ENCODE measurements at regions not wholly inside any gene's neighbourhood (a gene's known extent, or its start where the extent isn't known, plus 50 kb on each side); places are given as distances from the start of the nearest gene placed in this dataset.

DNA sequence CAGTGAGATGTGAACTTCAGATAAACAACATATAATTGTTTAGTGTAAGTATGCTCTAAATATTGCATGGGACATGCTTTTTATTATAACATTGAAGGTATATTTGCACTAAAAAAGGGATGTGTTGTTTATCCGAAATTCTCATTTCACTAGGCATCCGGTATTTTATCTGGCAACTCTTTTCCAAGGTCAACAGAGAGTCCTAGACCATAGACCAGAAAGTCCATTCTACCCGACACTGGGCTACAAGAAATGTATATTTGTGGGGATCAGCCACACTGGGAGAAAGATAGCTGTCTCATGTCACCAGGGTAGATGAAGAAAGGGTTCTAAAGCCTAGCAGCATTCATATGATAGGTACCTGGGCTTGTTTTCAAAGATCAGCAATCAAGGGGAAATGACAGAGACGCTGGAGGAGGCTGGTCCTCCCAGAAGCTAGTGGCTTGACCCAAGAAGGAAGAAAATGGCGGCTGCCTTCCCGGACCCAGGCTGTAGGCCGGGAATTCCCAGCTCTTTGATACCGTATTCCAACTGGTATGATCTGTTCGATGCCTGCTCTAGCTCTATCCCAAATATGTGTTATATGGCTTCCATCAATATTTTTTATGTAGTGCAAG is 161.1 kb upstream of the IRF2BP2 start:
- Mint-ChIP-seq H3K4me3 (no peak overlapping the region), H3K27ac (peak overlapping the region; percentile 88), H3K36me3 (peaks cover 1% of the 10 kb centered on the region), H3K9me3 (peaks cover 3% of the 10 kb centered on the region), H3K27me3 (ENCODE audit: low read depth) (no peaks in the 10 kb centered on the region), H3K4me1 (peaks cover 49% of the 10 kb centered on the region)
- TF ChIP-seq CTCF (IDR thresholded peaks at IDR 0.05; ENCODE audit: unreplicated experiment) = no peak
- DNase-seq (ENCODE audit: low spot score in 2 of 2, unreplicated experiment in 2 of 2) = no peak

- H3K9me3 Mint-ChIP-seq = no peaks in the 10 kb centered on the region
- H3K27me3 Mint-ChIP-seq (ENCODE audit: low read depth) = no peaks in the 10 kb centered on the region
- no peak for DNase-seq (ENCODE audit: low spot score in 2 of 2, unreplicated experiment in 2 of 2)
- H3K27ac Mint-ChIP-seq = peak overlapping the region; percentile 77
- H3K4me3 Mint-ChIP-seq = peak overlapping the region; percentile 24
- H3K4me1 Mint-ChIP-seq = peaks cover 49% of the 10 kb centered on the region
- peaks cover 1% of the 10 kb centered on the region for H3K36me3 Mint-ChIP-seq
- no peak for TF ChIP-seq CTCF (IDR thresholded peaks at IDR 0.05; ENCODE audit: unreplicated experiment)
Observed at GRCh38 chr1:234769986-234770795, 160.2 kb upstream of the IRF2BP2 start.

- Mint-ChIP-seq H3K27me3 (ENCODE audit: low read depth) (no peaks in the 10 kb centered on the region), H3K27ac (peak overlapping the region; percentile 66), H3K4me3 (peak overlapping the region; percentile 24), H3K4me1 (peaks cover 49% of the 10 kb centered on the region), H3K9me3 (no peaks in the 10 kb centered on the region), H3K36me3 (peaks cover 1% of the 10 kb centered on the region)
- no peak for DNase-seq (ENCODE audit: low spot score in 2 of 2, unreplicated experiment in 2 of 2)
- no peak for TF ChIP-seq CTCF (IDR thresholded peaks at IDR 0.05; ENCODE audit: unreplicated experiment)
Observed at GRCh38 chr1:234769284-234769985, 159.5 kb upstream of the IRF2BP2 start.

DNA sequence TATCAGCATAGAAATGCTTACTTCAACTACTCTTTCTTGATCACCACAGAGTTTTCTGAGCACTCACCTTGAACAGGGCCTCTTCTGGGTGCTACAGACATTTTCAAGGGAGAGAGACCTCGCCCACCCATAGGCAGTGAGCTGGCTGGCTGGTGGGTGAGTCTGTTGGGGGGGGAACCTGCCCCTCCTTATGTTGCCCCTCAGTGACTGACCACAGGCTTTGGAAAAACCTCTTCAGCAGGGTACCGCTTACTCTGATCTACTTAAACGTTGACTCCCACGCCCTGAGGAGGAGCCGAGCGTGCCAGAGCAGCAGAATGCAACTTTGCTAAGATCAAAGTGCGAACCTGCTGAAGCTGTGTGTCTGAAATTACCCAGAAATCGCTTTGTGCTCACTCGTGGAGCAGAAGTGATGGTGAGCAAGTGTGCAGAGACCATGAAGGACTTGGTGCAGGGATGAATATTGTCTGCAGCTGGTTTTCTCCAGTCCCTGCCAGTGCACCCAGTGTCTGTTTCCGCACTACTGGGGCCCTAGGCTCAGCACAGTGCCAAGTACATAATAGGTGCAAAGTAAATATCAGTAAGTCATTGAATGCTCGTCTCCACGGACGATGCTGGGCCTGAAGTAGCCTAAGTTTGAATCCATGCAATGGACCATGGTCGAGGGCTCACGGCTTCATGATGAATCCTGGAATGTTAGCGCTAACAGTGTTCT is 158.7 kb upstream of the IRF2BP2 start:
- Mint-ChIP-seq H3K4me3 (no peak overlapping the region), H3K4me1 (peaks cover 49% of the 10 kb centered on the region), H3K9me3 (no peaks in the 10 kb centered on the region), H3K36me3 (peaks cover 1% of the 10 kb centered on the region), H3K27ac (peak overlapping the region; percentile 2), H3K27me3 (ENCODE audit: low read depth) (no peaks in the 10 kb centered on the region)
- DNase-seq (ENCODE audit: low spot score in 2 of 2, unreplicated experiment in 2 of 2) = no peak
- TF ChIP-seq CTCF (IDR thresholded peaks at IDR 0.05; ENCODE audit: unreplicated experiment) = no peak

GRCh38 chr1:234768171-234768568 is 158.2 kb upstream of the IRF2BP2 start:
- H3K4me3 Mint-ChIP-seq = no peak overlapping the region
- H3K27me3 Mint-ChIP-seq (ENCODE audit: low read depth) = no peaks in the 10 kb centered on the region
- H3K27ac Mint-ChIP-seq = peak overlapping the region; percentile 2
- TF ChIP-seq CTCF (IDR thresholded peaks at IDR 0.05; ENCODE audit: unreplicated experiment) = no peak
- H3K9me3 Mint-ChIP-seq = no peaks in the 10 kb centered on the region
- no peak for DNase-seq (ENCODE audit: low spot score in 2 of 2, unreplicated experiment in 2 of 2)
- peaks cover 1% of the 10 kb centered on the region for H3K36me3 Mint-ChIP-seq
- H3K4me1 Mint-ChIP-seq = peaks cover 49% of the 10 kb centered on the region
